GM12872 (cell line): ENCODE measurements at regions not wholly inside any gene's neighbourhood (a gene's known extent, or its start where the extent isn't known, plus 50 kb on each side); places are given as distances from the start of the nearest gene placed in this dataset.

Experiments used
- TF ChIP-seq, protein P1 (sequence below): IDR thresholded peaks from 3 replicates; pipeline ENCODE4 v1.5.1; 2011; ENCODE audit warnings: low read depth, mild to moderate bottlenecking, low read length, moderate library complexity; ENCODE audit not compliant: insufficient read depth

DNA sequence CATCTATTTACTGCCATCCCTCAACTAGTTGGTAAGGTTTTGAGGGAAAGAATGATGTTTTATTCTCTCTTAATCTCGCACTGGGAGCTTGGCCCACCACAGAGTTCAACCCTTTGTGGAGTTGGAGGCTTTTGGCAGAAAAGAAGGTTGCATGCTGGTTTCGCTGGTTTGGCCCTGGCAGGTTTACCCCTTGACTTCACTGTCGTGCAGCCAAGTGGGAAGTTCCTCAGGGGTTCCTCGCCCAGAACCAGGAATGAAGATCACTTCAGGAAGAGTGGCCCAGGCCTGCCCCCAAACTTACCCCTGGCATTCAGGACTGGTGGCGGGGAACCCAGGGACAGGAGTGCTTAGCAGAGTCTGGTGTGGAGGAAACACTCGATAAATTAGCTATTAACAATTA is 103.1 kb upstream of the LYZL2 start:
- TF ChIP-seq, protein P1, sequence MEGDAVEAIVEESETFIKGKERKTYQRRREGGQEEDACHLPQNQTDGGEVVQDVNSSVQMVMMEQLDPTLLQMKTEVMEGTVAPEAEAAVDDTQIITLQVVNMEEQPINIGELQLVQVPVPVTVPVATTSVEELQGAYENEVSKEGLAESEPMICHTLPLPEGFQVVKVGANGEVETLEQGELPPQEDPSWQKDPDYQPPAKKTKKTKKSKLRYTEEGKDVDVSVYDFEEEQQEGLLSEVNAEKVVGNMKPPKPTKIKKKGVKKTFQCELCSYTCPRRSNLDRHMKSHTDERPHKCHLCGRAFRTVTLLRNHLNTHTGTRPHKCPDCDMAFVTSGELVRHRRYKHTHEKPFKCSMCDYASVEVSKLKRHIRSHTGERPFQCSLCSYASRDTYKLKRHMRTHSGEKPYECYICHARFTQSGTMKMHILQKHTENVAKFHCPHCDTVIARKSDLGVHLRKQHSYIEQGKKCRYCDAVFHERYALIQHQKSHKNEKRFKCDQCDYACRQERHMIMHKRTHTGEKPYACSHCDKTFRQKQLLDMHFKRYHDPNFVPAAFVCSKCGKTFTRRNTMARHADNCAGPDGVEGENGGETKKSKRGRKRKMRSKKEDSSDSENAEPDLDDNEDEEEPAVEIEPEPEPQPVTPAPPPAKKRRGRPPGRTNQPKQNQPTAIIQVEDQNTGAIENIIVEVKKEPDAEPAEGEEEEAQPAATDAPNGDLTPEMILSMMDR, result no peak

DNA sequence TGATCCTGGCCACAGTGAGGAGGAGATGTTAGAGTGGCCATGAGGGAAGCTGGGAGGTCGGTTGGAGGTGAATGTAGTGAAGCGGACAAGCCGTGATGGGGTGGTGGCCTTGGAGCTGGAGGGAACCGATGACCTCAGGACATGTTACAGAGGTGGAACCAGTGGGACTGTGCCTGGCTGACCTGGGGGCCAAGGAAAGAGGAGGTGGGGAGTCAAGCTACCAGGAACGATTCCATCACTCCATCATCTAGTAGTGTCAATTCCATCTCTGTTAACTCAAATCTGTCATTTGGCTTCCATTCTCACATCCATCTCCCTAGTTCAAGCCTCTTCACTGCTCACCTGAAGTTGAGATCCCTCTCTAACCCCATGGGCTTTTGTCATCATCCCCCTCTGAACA is 102.4 kb upstream of the LYZL2 start:
- TF ChIP-seq, protein P1, result no peak

DNA sequence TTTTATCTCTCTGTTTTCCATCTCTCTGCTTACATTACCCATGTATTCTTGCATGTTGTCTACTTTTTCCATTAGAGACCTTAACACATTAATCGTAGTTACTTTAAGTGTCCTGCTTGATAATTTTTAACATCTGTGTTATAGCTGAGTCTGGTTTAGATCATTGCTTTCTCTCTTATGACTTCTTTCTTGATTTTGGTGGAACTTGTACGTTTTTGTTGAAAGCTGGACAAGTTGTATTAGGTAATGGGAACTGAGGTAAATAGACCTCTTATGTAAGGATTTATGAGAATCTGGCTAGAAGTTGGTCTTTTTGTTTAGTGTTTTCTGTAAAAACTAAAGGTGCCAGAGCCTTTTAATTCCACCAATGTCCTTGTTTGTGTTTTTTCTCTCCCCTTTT is 100.8 kb upstream of the LYZL2 start:
- TF ChIP-seq, protein P1, result no peak

DNA sequence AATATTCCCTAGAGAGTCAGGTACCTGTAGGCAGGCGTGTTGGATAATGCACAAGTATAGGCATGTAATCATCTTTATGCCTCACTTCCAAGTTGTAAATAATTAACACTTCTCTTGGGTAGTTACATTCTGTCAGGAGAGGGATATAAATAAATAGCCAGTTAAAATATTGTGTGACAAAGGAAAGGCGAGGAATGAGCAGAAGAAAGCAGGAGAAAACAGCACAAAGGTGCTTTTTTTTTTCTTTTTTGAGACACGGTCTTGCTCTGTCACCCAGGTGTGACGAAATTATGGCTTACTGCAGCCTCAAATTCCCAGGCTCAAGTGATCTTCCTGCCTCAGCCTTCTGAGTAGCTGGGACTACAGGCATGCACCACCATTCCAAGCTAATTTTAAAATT is 99.2 kb upstream of the LYZL2 start:
- TF ChIP-seq, protein P1, result no peak

DNA sequence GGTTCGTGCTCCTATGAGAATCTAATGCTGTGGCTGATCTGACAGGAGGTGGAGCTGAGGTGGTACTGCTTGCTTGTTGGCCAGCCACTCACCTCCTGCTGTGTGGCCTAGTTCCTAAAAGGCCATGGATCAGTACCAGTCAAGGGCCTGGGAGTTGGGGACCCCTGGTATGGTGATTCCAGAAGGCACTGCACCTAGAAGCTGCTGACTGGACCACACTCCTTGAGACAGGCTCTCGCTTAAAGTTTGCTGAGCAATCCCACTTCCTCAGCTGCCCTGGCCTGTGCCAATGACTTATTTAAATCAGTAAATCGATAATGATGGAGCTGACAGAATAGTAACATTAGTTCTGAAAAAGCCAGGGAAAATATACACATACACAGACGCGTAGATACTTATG is 98.6 kb upstream of the LYZL2 start:
- TF ChIP-seq, protein P1, result no peak

DNA sequence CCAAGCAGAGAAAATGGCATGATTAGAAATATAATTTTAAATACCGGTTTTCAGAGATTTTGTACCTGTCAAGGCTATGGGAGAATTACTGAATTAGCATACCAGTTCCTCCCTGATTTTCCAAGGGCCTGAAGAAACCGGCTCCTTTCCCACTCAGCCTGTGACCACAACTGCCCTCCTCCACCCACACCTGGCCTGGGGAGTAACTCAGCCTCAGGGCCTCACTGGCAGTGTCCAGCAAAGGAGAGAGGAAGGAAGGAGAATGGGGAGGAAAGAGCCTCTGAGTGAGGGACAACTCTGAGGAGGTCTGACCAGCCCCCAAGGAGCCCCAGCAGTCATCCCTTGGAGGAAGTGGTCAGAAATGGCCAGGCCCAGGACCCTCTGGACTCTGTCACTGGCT is 98.0 kb upstream of the LYZL2 start:
- TF ChIP-seq, protein P1, result no peak

DNA sequence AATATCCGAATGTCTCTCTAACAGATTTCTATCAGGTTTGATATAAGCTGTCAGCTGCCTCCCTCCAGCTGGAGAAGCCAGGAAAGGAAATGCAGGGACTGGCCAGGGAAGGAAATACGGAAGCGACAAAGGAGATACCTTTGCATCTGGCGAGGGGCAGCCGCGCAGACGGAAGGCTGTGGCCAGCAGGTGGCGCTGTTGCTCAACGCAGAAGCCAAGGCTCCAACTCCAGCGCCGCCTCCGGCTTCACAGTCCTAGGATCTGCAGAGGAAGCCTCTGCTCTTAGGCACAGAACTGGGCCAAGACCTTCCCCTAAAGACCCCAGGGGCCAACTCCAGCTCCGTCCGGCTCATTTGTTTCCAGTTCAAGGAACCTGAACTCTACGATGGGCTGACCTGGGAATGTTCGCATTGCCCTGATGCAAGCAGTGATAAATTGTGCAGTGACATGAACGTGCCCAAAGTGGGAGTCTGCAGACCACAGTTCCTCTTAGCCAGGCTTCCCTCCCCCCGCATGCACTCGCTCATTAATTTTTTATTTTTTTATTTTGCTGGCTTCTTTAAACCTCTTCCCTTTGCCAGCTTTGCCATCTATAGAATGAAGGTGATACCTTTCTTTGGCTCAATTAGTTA is 97.3 kb upstream of the LYZL2 start:
- TF ChIP-seq, protein P1, result peak; percentile 74
